Esophagus squamous epithelium (tissue), 5 donors: ENCODE measurements at regions not wholly inside any gene's neighbourhood (a gene's known extent, or its start where the extent isn't known, plus 50 kb on each side); places are given as distances from the start of the nearest gene placed in this dataset.

Experiments used
- DNase-seq: peaks from one replicate; lab custom pipeline; 2025; lab: John Stamatoyannopoulos, UW
- H3K27ac ChIP-seq, 4 donors: fragments of 200-600 bp; sonication (generic); one replicate each; pipeline ENCODE4 v1.5.1; 2016 to 2019; ENCODE audit warnings: mild to moderate bottlenecking in 1 of 4
- H3K27me3 ChIP-seq, 4 donors: fragments of 200-600 bp; sonication (generic); 1 replicate in 3 of 4; 2 replicates in 1 of 4; pipeline versions ENCODE4 v1.5.1 to v1.6.0; 2017 to 2021; ENCODE audit warnings: antibody characterized with exemption in 1 of 4
- H3K36me3 ChIP-seq, 3 donors: fragments of 200-600 bp; sonication (generic); one replicate each; pipeline ENCODE4 v1.5.1; 2016 to 2019
- H3K4me1 ChIP-seq, 3 donors: fragments of 200-600 bp; sonication (generic); one replicate each; pipeline ENCODE4 v1.5.1; 2017 to 2019
- H3K4me3 ChIP-seq, 4 donors: fragments of 200-600 bp; sonication (generic); 1 replicate in 3 of 4; 2 replicates in 1 of 4; pipeline ENCODE4 v1.5.1; 2016 to 2019; ENCODE audit warnings: mild to moderate bottlenecking in 2 of 4, moderate library complexity in 1 of 4
- H3K9me3 ChIP-seq, 3 donors: fragments of 200-600 bp; sonication (generic); one replicate each; pipeline ENCODE4 v1.5.1; 2016 to 2019
- CTCF ChIP-seq, 6 experiments: fragments of 450-650 bp in 4 of 6; fragments of 200-600 bp in 2 of 6; sonication (generic) in 2 of 6; IDR thresholded peaks; one replicate each; pipeline ENCODE4 v1.5.1; 2016 to 2019; ENCODE audit warnings: antibody characterized with exemption in 6 of 6, mild to moderate bottlenecking in 4 of 6, moderate library complexity in 4 of 6
- POLR2A ChIP-seq, 4 donors: fragments of 450-650 bp; IDR thresholded peaks; one replicate each; pipeline ENCODE4 v1.6.1; 2017; ENCODE audit warnings: antibody characterized with exemption in 4 of 4, mild to moderate bottlenecking in 4 of 4, moderate library complexity in 3 of 4
- WGBS, 2 donors: methylation state at CpG; one replicate each; pipeline ENCODE4 v1.1.5; 2018; 5-methylcytosine and 5-hydroxymethylcytosine counted together
- intact Hi-C: fragments of 100-400 bp; cut with DNase I; formaldehyde crosslinking; loops from one replicate; pipeline ENCODE4 v1.15.0; 2022
- donor health status: DM: yes; HTN: yes; CAD: no.

DNA sequence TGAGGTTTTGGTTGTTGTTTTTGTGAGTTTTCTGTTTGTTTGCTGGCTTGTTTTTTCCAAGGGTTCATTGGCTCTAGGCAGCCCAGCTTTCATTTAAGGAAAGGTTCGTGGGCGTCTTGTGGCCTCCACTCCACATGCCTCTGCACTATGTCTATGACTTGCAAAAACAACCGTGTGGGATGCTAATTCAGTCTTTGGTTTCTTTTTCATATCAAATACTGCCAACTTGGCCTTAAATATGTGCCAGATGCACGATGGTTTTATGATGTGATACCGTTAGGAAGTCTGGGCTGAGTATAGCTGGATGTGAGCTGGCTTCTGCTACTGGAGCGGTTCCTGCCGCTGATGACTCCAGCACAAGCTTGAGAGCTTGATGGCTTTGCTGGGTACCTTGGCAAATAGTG, 96.3 kb downstream of the BMP2 start:
- WGBS, 2 donors = 50 to 57% methylated on average over 7 of the region's 7 CpGs
- DNase-seq = no peak
- no peak for TF ChIP-seq CTCF (IDR thresholded peaks at IDR 0.05)
- TF ChIP-seq POLR2A (IDR thresholded peaks at IDR 0.05) = no peak

DNA sequence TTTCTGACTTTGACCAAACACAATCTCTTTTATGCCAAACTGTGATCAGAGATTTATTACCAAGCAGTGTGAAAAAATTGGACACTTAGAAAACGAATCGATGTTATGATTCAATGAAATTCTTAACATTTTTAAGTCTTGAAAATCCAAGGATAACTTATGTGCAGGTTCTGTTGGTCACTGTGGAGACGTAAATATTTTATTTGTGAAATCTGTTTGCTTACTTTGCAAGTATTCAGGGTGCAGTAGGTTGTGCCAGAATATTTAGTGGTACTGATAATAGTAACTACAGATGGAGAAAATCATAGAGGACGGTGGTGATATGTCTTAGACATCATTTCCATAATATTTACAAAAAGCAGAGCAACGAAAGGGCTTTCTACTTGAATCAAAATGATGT, 97.3 kb downstream of the BMP2 start:
- no peaks in the 10 kb centered on the region for H3K27me3 ChIP-seq
- H3K4me1 ChIP-seq = no peaks in the 10 kb centered on the region
- H3K36me3 ChIP-seq = no peaks in the 10 kb centered on the region
- WGBS, 2 donors = 54 to 62% methylated on average over 5 of the region's 5 CpGs
- DNase-seq = no peak
- H3K4me3 ChIP-seq = no peak overlapping the region
- H3K27ac ChIP-seq = no peak overlapping the region
- intact Hi-C loops = no loop called here
- no peak for TF ChIP-seq POLR2A (IDR thresholded peaks at IDR 0.05)
- TF ChIP-seq CTCF (IDR thresholded peaks at IDR 0.05) = no peak
- no peaks in the 10 kb centered on the region for H3K9me3 ChIP-seq

More for the DNA sequence above, 96.3 kb downstream of the BMP2 start:
- H3K9me3 ChIP-seq = no peaks in the 10 kb centered on the region
- no peak overlapping the region for H3K27ac ChIP-seq
- no peaks in the 10 kb centered on the region for H3K36me3 ChIP-seq
- intact Hi-C loops = no loop called here
- no peaks in the 10 kb centered on the region for H3K4me1 ChIP-seq
- no peaks in the 10 kb centered on the region for H3K27me3 ChIP-seq
- no peak overlapping the region for H3K4me3 ChIP-seq

DNA sequence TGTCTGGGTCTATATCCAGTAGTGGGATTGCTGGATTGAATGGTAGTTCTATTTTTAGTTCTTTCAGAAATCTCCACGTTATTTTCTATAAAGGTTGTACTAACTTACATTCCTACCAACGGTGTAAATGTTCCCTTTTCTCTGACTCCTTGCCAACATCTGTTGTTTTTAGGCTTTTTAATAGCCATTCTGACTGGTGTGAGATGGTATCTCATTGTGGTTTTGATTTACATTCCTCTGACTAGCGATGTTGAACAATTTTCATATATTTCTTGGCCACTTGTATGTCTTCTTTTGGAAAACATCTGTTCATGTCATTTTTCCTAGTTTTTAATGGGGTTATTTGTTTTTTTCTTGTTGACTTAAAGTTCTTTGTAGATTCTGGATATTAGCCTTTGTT, 99.3 kb downstream of the BMP2 start:
- Histone ChIP-seq H3K9me3 (no peaks in the 10 kb centered on the region), H3K36me3 (no peaks in the 10 kb centered on the region)
- 19 to 23% methylated on average over 3 of the region's 3 CpGs for WGBS, 2 donors

DNA sequence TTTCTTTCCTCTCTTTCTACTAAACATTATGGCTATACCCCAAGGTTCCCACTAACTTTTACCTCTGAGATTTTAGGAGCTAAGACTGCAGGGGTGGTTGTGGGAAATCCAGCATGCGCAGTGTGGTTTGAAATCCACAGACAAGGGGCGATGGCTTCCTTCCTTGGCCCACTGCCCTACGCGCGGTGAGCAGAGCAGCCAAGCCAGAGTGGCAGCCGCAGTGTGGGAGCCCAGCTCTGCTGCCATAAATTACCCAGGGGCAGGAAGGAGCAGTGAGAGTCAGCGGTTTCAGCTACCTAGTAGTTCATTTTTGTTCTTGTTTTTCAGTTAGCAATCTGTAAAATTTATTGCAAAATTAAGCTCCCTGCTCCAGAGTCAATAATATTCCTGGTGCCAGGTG, 101.4 kb downstream of the BMP2 start:
- Histone ChIP-seq H3K9me3 (no peaks in the 10 kb centered on the region), H3K36me3 (no peaks in the 10 kb centered on the region), H3K27ac (no peak overlapping the region), H3K4me3 (no peak overlapping the region), H3K4me1 (no peaks in the 10 kb centered on the region), H3K27me3 (no peaks in the 10 kb centered on the region)
- WGBS, 2 donors = 58 to 78% methylated on average over 2 to 7 of the region's 7 CpGs
- TF ChIP-seq POLR2A (IDR thresholded peaks at IDR 0.05) (no peak), CTCF (IDR thresholded peaks at IDR 0.05) (no peak)
- intact Hi-C loops = no loop called here
- DNase-seq = no peak

More for the DNA sequence above, 99.3 kb downstream of the BMP2 start:
- no peak for DNase-seq
- TF ChIP-seq CTCF (IDR thresholded peaks at IDR 0.05) (no peak), POLR2A (IDR thresholded peaks at IDR 0.05) (no peak)
- Histone ChIP-seq H3K27me3 (no peaks in the 10 kb centered on the region), H3K27ac (no peak overlapping the region), H3K4me3 (no peak overlapping the region), H3K4me1 (no peaks in the 10 kb centered on the region)
- intact Hi-C loops = no loop called here

DNA sequence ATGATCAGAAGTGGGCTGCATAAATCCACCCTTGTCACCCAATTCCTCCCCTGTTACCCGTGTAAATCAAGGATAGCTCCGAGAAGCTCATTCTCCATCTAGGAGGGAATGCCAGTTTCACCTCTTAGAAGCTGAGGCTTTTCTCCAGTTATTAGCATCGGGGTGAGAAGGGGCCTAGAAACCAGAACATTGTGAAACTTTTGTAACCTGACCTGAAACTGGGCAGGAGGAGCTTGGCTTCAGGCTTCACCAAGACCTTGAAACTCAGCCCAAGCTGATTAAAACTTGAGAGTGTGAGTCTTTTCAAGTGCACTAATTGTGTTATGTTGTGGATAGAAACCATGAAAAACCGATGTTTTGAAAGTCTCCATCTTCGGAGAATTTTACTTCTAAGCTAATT, 103.1 kb downstream of the BMP2 start:
- DNase-seq = no peak

More for the DNA sequence above, 103.1 kb downstream of the BMP2 start:
- WGBS, 2 donors = 72 to 86% methylated on average over 4 of the region's 5 CpGs
- no peaks in the 10 kb centered on the region for H3K27me3 ChIP-seq
- no peaks in the 10 kb centered on the region for H3K9me3 ChIP-seq
- H3K27ac ChIP-seq = no peak overlapping the region
- TF ChIP-seq CTCF (IDR thresholded peaks at IDR 0.05) = no peak
- no peak for TF ChIP-seq POLR2A (IDR thresholded peaks at IDR 0.05)
- no peaks in the 10 kb centered on the region for H3K36me3 ChIP-seq
- no peak overlapping the region for H3K4me3 ChIP-seq
- no peaks in the 10 kb centered on the region for H3K4me1 ChIP-seq
- intact Hi-C loops = no loop called here
